Astrocyte (in vitro differentiated cells and primary cell): ENCODE measurements at regions not wholly inside any gene's neighbourhood (a gene's known extent, or its start where the extent isn't known, plus 50 kb on each side); places are given as distances from the start of the nearest gene placed in this dataset.

Experiments used
- DNase-seq: peaks from one replicate; pipeline ENCODE4 v3.0.0-alpha.2; 2010; ENCODE audit warnings: low read depth
- FAIRE-seq: peaks from 2 replicates; lab custom pipeline; 2011; peaks lifted over from hg19 to GRCh38; lab: Jason Lieb, UNC
- H2AFZ ChIP-seq: 2 replicates; pipeline ENCODE4 v1.6.0; 2012; ENCODE audit warnings: low read depth, low read length, inconsistent platforms
- H3K27ac ChIP-seq: 2 replicates; pipeline ENCODE4 v1.5.1; 2011; ENCODE audit warnings: low read depth, low read length, inconsistent platforms
- H3K27me3 ChIP-seq: 2 replicates; pipeline ENCODE4 v1.6.0; 2011; ENCODE audit warnings: low read length, inconsistent platforms; ENCODE audit not compliant: insufficient read depth
- H3K36me3 ChIP-seq: 2 replicates; pipeline ENCODE4 v1.5.1; 2011; ENCODE audit warnings: low read length, inconsistent platforms; ENCODE audit not compliant: insufficient read depth
- H3K4me1 ChIP-seq: 2 replicates; pipeline ENCODE4 v1.5.1; 2011; ENCODE audit warnings: low read length, inconsistent platforms; ENCODE audit not compliant: insufficient read depth
- H3K4me2 ChIP-seq: 2 replicates; pipeline ENCODE4 v1.6.0; 2012; ENCODE audit warnings: low read length, inconsistent platforms
- H3K4me3 ChIP-seq: 2 replicates; pipeline ENCODE4 v1.5.1; 2011; ENCODE audit warnings: low read depth, mild to moderate bottlenecking, low read length, inconsistent platforms; ENCODE audit not compliant: insufficient read depth
- H3K79me2 ChIP-seq: 2 replicates; pipeline ENCODE4 v1.6.0; 2012; ENCODE audit warnings: mild to moderate bottlenecking, low read length, inconsistent platforms; ENCODE audit not compliant: insufficient read depth
- H3K9ac ChIP-seq: 2 replicates; pipeline ENCODE4 v1.6.0; 2012; ENCODE audit warnings: mild to moderate bottlenecking, low read length, inconsistent platforms
- H3K9me3 ChIP-seq: 2 replicates; pipeline ENCODE4 v1.5.1; 2012; ENCODE audit warnings: low read depth, mild to moderate bottlenecking, low read length, inconsistent platforms; ENCODE audit not compliant: insufficient read depth
- H4K20me1 ChIP-seq: 2 replicates; pipeline ENCODE4 v1.6.0; 2012; ENCODE audit warnings: low read length, inconsistent platforms; ENCODE audit not compliant: insufficient read depth
- H3K27ac Mint-ChIP-seq: one replicate; pipeline ENCODE4 v1.8.0; 2021; ENCODE audit warnings: mild to moderate bottlenecking, mixed read lengths; ENCODE audit not compliant: unreplicated experiment
- H3K27me3 Mint-ChIP-seq: one replicate; pipeline ENCODE4 v1.8.0; 2021; ENCODE audit warnings: low read depth, mixed read lengths; ENCODE audit not compliant: unreplicated experiment
- H3K36me3 Mint-ChIP-seq: one replicate; pipeline ENCODE4 v1.8.0; 2021; ENCODE audit warnings: low read depth, mixed read lengths; ENCODE audit not compliant: unreplicated experiment
- H3K4me1 Mint-ChIP-seq: one replicate; pipeline ENCODE4 v1.8.0; 2021; ENCODE audit warnings: low read depth, mixed read lengths; ENCODE audit not compliant: unreplicated experiment
- H3K4me3 Mint-ChIP-seq: one replicate; pipeline ENCODE4 v1.8.0; 2021; ENCODE audit warnings: mild to moderate bottlenecking, moderate library complexity, mixed read lengths; ENCODE audit not compliant: unreplicated experiment
- H3K9me3 Mint-ChIP-seq: one replicate; pipeline ENCODE4 v1.8.0; 2021; ENCODE audit warnings: mild to moderate bottlenecking, mixed read lengths; ENCODE audit not compliant: unreplicated experiment
- CTCF ChIP-seq: IDR thresholded peaks from 2 replicates; pipeline ENCODE4 v1.5.1; 2011; ENCODE audit warnings: low read depth, mild to moderate bottlenecking, inconsistent platforms, low read length, moderate library complexity; ENCODE audit not compliant: insufficient read depth
- EZH2 ChIP-seq: IDR thresholded peaks from 2 replicates; pipeline ENCODE4 v1.6.1; 2012; ENCODE audit warnings: mild to moderate bottlenecking, low read length, inconsistent platforms; ENCODE audit not compliant: insufficient read depth

- Mint-ChIP-seq H3K4me1 (peaks cover 11% of the 10 kb centered on the region), H3K27ac (peak overlapping the region; percentile 28)
- H2AFZ ChIP-seq, result no peak overlapping the region
Observed at GRCh38 chr5:74075501-74076484, 449.8 kb downstream of the ARHGEF28 start.

GRCh38 chr5:74074111-74074510 is 448.1 kb downstream of the ARHGEF28 start:
- Histone ChIP-seq H3K4me3 (no peak overlapping the region), H2AFZ (no peak overlapping the region), H3K9me3 (no peaks in the 10 kb centered on the region), H3K27ac (no peak overlapping the region), H3K9ac (no peak overlapping the region), H3K27me3 (no peaks in the 10 kb centered on the region), H3K4me1 (peaks cover 2% of the 10 kb centered on the region), H3K79me2 (no peaks in the 10 kb centered on the region), H4K20me1 (no peaks in the 10 kb centered on the region), H3K36me3 (no peaks in the 10 kb centered on the region), H3K4me2 (no peak overlapping the region)
- no peak for FAIRE-seq
- Mint-ChIP-seq H3K27me3 (no peaks in the 10 kb centered on the region), H3K27ac (no peak overlapping the region), H3K9me3 (peaks cover 2% of the 10 kb centered on the region), H3K36me3 (no peaks in the 10 kb centered on the region), H3K4me3 (no peak overlapping the region), H3K4me1 (peaks cover 11% of the 10 kb centered on the region)
- no peak for DNase-seq
- TF ChIP-seq EZH2, result no peak
- no peak for TF ChIP-seq CTCF

More at GRCh38 chr5:74075501-74076484, 449.8 kb downstream of the ARHGEF28 start:
- H3K36me3 Mint-ChIP-seq, result no peaks in the 10 kb centered on the region
- Histone ChIP-seq H3K4me3 (no peak overlapping the region), H3K4me2 (no peak overlapping the region), H4K20me1 (no peaks in the 10 kb centered on the region), H3K4me1 (peaks cover 2% of the 10 kb centered on the region), H3K9me3 (no peaks in the 10 kb centered on the region), H3K27ac (no peak overlapping the region), H3K9ac (no peak overlapping the region), H3K79me2 (no peaks in the 10 kb centered on the region), H3K36me3 (no peaks in the 10 kb centered on the region), H3K27me3 (no peaks in the 10 kb centered on the region)
- no peak overlapping the region for H3K4me3 Mint-ChIP-seq
- peaks cover 2% of the 10 kb centered on the region for H3K9me3 Mint-ChIP-seq
- DNase-seq (no peak), FAIRE-seq (no peak)
- TF ChIP-seq CTCF, result no peak
- no peak for TF ChIP-seq EZH2
- H3K27me3 Mint-ChIP-seq, result no peaks in the 10 kb centered on the region

DNA sequence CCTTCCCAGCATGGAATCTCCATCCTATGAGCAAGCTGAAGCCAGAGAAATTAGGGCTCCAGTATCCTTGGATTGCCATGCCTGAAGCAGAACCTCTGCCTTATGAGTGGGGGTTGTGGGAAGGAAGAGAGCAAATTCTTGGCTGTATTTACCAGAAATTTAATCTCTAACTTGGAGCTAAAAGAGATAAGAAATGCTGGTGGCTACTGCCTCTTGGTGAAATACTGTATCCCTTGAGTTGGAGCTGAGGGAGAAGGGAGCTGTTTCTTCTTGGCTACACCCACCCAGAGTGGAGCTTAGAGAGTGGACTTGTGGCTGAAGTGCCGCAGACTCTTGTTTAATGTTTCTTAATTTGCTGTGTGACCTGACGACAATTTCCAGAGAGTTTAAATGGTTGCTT is 447.3 kb downstream of the ARHGEF28 start:
- H3K9ac ChIP-seq, result no peak overlapping the region
- H2AFZ ChIP-seq, result no peak overlapping the region
- peaks cover 2% of the 10 kb centered on the region for H3K4me1 ChIP-seq
- no peaks in the 10 kb centered on the region for H3K9me3 ChIP-seq
- Mint-ChIP-seq H3K27me3 (no peaks in the 10 kb centered on the region), H3K4me3 (no peak overlapping the region), H3K27ac (no peak overlapping the region), H3K9me3 (peaks cover 2% of the 10 kb centered on the region), H3K4me1 (peaks cover 11% of the 10 kb centered on the region), H3K36me3 (no peaks in the 10 kb centered on the region)
- H3K79me2 ChIP-seq, result no peaks in the 10 kb centered on the region
- no peak overlapping the region for H3K4me2 ChIP-seq
- no peak overlapping the region for H3K4me3 ChIP-seq
- no peaks in the 10 kb centered on the region for H3K36me3 ChIP-seq
- peak; percentile 5 for FAIRE-seq
- no peaks in the 10 kb centered on the region for H4K20me1 ChIP-seq
- H3K27me3 ChIP-seq, result no peaks in the 10 kb centered on the region
- peak; percentile 50 for DNase-seq
- TF ChIP-seq EZH2 (no peak), CTCF (no peak)
- no peak overlapping the region for H3K27ac ChIP-seq
